ENCODE measurements at regions not wholly inside any gene's neighbourhood (a gene's known extent, or its start where the extent isn't known, plus 50 kb on each side); places are given as distances from the start of the nearest gene placed in this dataset.

DNA sequence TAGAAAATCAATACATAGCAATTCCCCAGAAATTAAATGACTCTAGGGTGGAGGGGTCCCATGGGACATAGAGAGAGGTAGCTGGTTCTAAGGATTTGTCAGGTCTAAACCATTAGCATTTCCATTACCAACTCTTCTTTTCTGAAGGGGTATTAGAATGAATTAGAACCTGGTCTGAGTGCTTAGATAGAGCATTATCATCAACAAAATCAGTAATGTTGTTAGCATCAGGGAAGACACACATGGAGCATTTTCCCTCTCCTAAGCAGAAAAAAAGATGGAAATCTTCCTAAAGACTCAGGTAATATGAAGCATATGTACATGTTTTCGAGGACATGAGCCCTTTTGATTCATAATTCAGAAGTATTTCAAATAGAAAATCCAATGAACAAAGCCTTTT lies 984.4 kb upstream of the NCAM2 start:
- Histone ChIP-seq H3K4me3 (no peak overlapping the region), H3K9me3 (no peaks in the 10 kb centered on the region), H3K36me3 (no peaks in the 10 kb centered on the region), H3K27me3 (no peaks in the 10 kb centered on the region), H3K27ac (no peak overlapping the region), H3K4me1 (no peaks in the 10 kb centered on the region)
- DNase-seq (ENCODE audit: low spot score in 2 of 2), result no peak
- TF ChIP-seq POLR2A (IDR thresholded peaks at IDR 0.05), result no peak
- no peak for TF ChIP-seq POLR2AphosphoS5 (IDR thresholded peaks at IDR 0.05)
- TF ChIP-seq, protein P1, sequence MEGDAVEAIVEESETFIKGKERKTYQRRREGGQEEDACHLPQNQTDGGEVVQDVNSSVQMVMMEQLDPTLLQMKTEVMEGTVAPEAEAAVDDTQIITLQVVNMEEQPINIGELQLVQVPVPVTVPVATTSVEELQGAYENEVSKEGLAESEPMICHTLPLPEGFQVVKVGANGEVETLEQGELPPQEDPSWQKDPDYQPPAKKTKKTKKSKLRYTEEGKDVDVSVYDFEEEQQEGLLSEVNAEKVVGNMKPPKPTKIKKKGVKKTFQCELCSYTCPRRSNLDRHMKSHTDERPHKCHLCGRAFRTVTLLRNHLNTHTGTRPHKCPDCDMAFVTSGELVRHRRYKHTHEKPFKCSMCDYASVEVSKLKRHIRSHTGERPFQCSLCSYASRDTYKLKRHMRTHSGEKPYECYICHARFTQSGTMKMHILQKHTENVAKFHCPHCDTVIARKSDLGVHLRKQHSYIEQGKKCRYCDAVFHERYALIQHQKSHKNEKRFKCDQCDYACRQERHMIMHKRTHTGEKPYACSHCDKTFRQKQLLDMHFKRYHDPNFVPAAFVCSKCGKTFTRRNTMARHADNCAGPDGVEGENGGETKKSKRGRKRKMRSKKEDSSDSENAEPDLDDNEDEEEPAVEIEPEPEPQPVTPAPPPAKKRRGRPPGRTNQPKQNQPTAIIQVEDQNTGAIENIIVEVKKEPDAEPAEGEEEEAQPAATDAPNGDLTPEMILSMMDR (IDR thresholded peaks at IDR 0.05), result no peak
- no peak for TF ChIP-seq EP300 (IDR thresholded peaks at IDR 0.05)
- WGBS, result 60% methylated on average over 1 of the region's 1 CpG

DNA sequence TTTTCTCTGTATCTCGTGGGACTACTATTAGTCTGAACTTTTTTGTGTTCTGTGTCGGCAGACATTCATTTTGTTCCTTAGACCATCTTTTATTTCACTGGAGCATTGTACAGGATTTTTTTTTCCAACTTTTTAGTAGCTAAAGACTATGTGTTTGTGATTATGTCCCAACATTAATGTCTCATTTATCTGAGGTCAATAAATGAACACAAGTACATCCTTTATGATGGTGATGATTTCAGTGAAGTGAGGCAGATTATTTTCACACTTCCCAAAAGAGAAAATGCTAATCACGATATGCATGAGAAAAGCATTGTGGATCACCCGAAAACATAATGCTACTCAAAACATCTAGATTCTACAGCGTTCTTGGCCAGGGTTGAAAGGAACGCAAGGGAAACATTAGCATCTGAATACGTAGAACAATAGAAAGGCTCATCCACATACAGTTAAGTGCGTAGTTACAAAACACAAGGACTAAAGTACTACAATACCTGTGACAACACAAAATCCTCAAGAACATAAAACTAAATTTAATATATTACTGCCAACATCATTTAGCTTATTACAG lies 981.7 kb upstream of the NCAM2 start:
- Histone ChIP-seq H3K27ac (no peak overlapping the region), H3K4me3 (no peak overlapping the region), H3K4me1 (no peaks in the 10 kb centered on the region), H3K36me3 (no peaks in the 10 kb centered on the region), H3K9me3 (no peaks in the 10 kb centered on the region), H3K27me3 (no peaks in the 10 kb centered on the region)
- WGBS, result 88% methylated on average over 8 of the region's 8 CpGs
- DNase-seq (ENCODE audit: low spot score in 2 of 2), result no peak
- TF ChIP-seq POLR2A (IDR thresholded peaks at IDR 0.05) (no peak), EP300 (IDR thresholded peaks at IDR 0.05) (no peak), POLR2AphosphoS5 (IDR thresholded peaks at IDR 0.05) (no peak)
- TF ChIP-seq, protein P1 (IDR thresholded peaks at IDR 0.05), result no peak

DNA sequence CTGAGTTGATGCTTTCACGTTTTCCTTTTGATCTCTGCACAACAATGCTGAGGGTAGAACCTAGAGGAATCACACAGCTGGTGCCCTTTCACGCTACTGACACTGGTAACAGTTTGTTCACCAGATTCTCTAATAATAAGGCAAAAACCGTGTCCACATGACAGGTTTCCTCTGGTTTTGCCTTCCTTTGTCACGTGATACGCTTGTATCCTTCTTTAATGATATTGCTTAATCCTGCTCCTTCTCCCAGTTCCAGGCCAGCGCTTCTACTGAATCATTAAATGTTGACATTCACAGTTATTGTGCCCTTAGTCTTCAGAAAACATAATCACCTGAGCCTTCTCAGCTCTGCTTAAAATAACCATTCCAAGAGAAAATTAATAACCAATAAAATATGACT lies 978.2 kb upstream of the NCAM2 start:
- TF ChIP-seq POLR2A (IDR thresholded peaks at IDR 0.05) (no peak), EP300 (IDR thresholded peaks at IDR 0.05) (no peak), POLR2AphosphoS5 (IDR thresholded peaks at IDR 0.05) (no peak)
- TF ChIP-seq, protein P1 (IDR thresholded peaks at IDR 0.05), result no peak
- 80% methylated on average over 6 of the region's 6 CpGs for WGBS
- Histone ChIP-seq H3K4me1 (no peaks in the 10 kb centered on the region), H3K36me3 (no peaks in the 10 kb centered on the region), H3K27me3 (no peaks in the 10 kb centered on the region), H3K9me3 (no peaks in the 10 kb centered on the region), H3K27ac (no peak overlapping the region), H3K4me3 (no peak overlapping the region)
- DNase-seq (ENCODE audit: low spot score in 2 of 2), result no peak

DNA sequence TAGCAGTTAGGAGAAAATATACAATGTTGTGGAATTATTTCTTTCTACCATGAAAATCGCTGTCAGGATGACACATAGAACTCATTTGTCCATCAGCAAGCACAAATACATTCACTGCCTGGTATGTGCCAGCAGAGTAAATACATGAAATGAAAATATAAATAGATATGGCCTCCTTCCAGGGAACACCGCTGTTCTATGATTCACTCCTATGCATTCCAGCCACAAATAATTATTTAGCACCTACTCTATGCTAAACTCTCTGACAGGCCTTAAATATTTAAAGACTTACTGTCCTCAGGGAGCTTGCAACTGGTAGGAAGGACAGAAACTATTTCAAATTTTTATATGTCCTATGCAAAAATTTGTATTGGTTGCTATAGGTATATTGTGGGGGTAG lies 975.0 kb upstream of the NCAM2 start:
- Histone ChIP-seq H3K36me3 (no peaks in the 10 kb centered on the region), H3K27ac (no peak overlapping the region), H3K27me3 (no peaks in the 10 kb centered on the region), H3K9me3 (no peaks in the 10 kb centered on the region), H3K4me3 (no peak overlapping the region), H3K4me1 (no peaks in the 10 kb centered on the region)
- 55% methylated on average over 2 of the region's 2 CpGs for WGBS
- TF ChIP-seq POLR2AphosphoS5 (IDR thresholded peaks at IDR 0.05), result no peak
- no peak for TF ChIP-seq EP300 (IDR thresholded peaks at IDR 0.05)
- TF ChIP-seq, protein P1 (IDR thresholded peaks at IDR 0.05), result no peak
- no peak for TF ChIP-seq POLR2A (IDR thresholded peaks at IDR 0.05)
- DNase-seq (ENCODE audit: low spot score in 2 of 2), result no peak

DNA sequence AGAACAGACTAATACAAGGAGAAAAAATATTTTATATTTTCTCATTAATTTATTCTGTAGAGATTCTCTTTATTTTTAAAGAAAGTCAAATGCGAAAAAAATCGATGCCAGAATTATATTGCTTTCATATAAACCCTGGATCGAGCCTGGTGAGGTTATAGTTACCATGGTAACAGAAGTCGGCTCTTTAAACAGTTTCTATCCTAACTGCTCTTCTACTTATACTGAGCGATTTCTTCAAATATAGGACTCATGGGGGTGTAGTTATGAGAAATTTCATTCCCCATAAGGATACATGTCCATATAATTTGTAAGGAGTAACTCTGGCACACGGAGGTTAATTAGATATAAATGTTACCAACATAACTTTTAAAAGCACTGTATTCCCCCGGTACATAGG lies 973.5 kb upstream of the NCAM2 start:
- Histone ChIP-seq H3K4me1 (no peaks in the 10 kb centered on the region), H3K9me3 (no peaks in the 10 kb centered on the region), H3K36me3 (no peaks in the 10 kb centered on the region), H3K27me3 (no peaks in the 10 kb centered on the region), H3K27ac (no peak overlapping the region), H3K4me3 (no peak overlapping the region)
- no peak for DNase-seq (ENCODE audit: low spot score in 2 of 2)
- no peak for TF ChIP-seq POLR2AphosphoS5 (IDR thresholded peaks at IDR 0.05)
- no peak for TF ChIP-seq EP300 (IDR thresholded peaks at IDR 0.05)
- TF ChIP-seq, protein P1 (IDR thresholded peaks at IDR 0.05), result no peak
- no peak for TF ChIP-seq POLR2A (IDR thresholded peaks at IDR 0.05)
- WGBS, result 91% methylated on average over 7 of the region's 7 CpGs
